H1 (cell line): ENCODE measurements at regions not wholly inside any gene's neighbourhood (a gene's known extent, or its start where the extent isn't known, plus 50 kb on each side); places are given as distances from the start of the nearest gene placed in this dataset.

Experiments
- CTCF ChIA-PET: fragments of 300-600 bp; sonication (Branson Sonifier 250); formaldehyde crosslinking; loops from one replicate; lab custom pipeline; 2021; ENCODE audit not compliant: partially characterized antibody; lab: Charles Lee
- POLR2A ChIA-PET: fragments of 300-600 bp; sonication (Branson Sonifier 250); formaldehyde crosslinking; loops from one replicate; lab custom pipeline; 2021; ENCODE audit warnings: inconsistent platforms; ENCODE audit not compliant: partially characterized antibody; lab: Charles Lee
- DNase-seq, 2 experiments: peaks; one replicate each; pipeline versions ENCODE4 v3.0.0 to v3.0.0-alpha.2; 2010 to 2022; ENCODE audit warnings: low spot score in 2 of 2, low read depth in 1 of 2, mixed read lengths in 1 of 2
- FAIRE-seq: peaks from 2 replicates; lab custom pipeline; 2011; peaks lifted over from hg19 to GRCh38; lab: Jason Lieb, UNC
- H2AFZ ChIP-seq: 2 replicates; pipeline ENCODE4 v1.8.1; 2012; ENCODE audit warnings: low read length, inconsistent platforms
- H2AK5ac ChIP-seq: 2 replicates; pipeline ENCODE4 v1.6.1; 2013; ENCODE audit warnings: low read depth, low read length
- H2BK120ac ChIP-seq: replicated peaks from 2 replicates; pipeline ENCODE3; 2013; ENCODE audit warnings: low read depth, low read length, inconsistent platforms
- H2BK12ac ChIP-seq: 2 replicates; pipeline ENCODE4 v1.6.1; 2013; ENCODE audit warnings: low read depth, low read length
- H2BK15ac ChIP-seq: 2 replicates; pipeline ENCODE4 v1.6.1; 2013; ENCODE audit warnings: low read length
- H2BK20ac ChIP-seq: 2 replicates; pipeline ENCODE4 v1.6.1; 2013; ENCODE audit warnings: low read length
- H2BK5ac ChIP-seq: 2 replicates; pipeline ENCODE4 v1.6.1; 2013; ENCODE audit warnings: low read depth, low read length
- H3K14ac ChIP-seq: 2 replicates; pipeline ENCODE4 v1.6.1; 2013; ENCODE audit warnings: inconsistent platforms; ENCODE audit not compliant: insufficient read length
- H3K18ac ChIP-seq: 2 replicates; pipeline ENCODE4 v1.6.1; 2013; ENCODE audit warnings: low read length; ENCODE audit errors: extremely low read depth
- H3K23ac ChIP-seq: 2 replicates; pipeline ENCODE4 v1.6.1; 2013; ENCODE audit warnings: inconsistent platforms; ENCODE audit not compliant: insufficient read length
- H3K23me2 ChIP-seq: 2 replicates; pipeline ENCODE4 v1.6.1; 2013; ENCODE audit warnings: low read depth, low read length
- H3K27ac ChIP-seq: 2 replicates; pipeline ENCODE4 v1.6.1; 2011; ENCODE audit warnings: low read depth, low read length, inconsistent platforms
- H3K27me3 ChIP-seq, 4 experiments: replicated peaks in 1 of 4; 1 replicate in 1 of 4; 2 replicates in 3 of 4; pipeline versions ENCODE4 v1.6.1 to v1.8.1; 2011 to 2013; ENCODE audit warnings: low read length in 3 of 4, mild to moderate bottlenecking in 3 of 4, inconsistent platforms in 2 of 4, mixed read lengths in 2 of 4, moderate library complexity in 1 of 4; ENCODE audit not compliant: control insufficient read depth in 3 of 4, insufficient read depth in 3 of 4; ENCODE audit errors: extremely low read depth in 1 of 4
- H3K36me3 ChIP-seq, 4 experiments: 2 replicates each; pipeline versions ENCODE4 v1.6.1 to v1.8.1; 2011 to 2013; ENCODE audit warnings: mild to moderate bottlenecking in 4 of 4, low read length in 3 of 4, moderate library complexity in 2 of 4, control low read depth in 1 of 4, inconsistent platforms in 1 of 4; ENCODE audit not compliant: insufficient read depth in 4 of 4, control insufficient read depth in 2 of 4
- H3K4ac ChIP-seq: replicated peaks from 2 replicates; pipeline ENCODE3; 2013; ENCODE audit warnings: low read length, low read depth, mixed read lengths, inconsistent platforms; ENCODE audit not compliant: insufficient read length
- H3K4me1 ChIP-seq, 4 experiments: replicated peaks in 1 of 4; 1 replicate in 1 of 4; 2 replicates in 3 of 4; pipeline versions ENCODE4 v1.6.1 to v1.8.1; 2011 to 2013; ENCODE audit warnings: low read length in 3 of 4, inconsistent platforms in 2 of 4, mixed read lengths in 1 of 4; ENCODE audit not compliant: insufficient read depth in 4 of 4, control insufficient read depth in 3 of 4
- H3K4me2 ChIP-seq, 2 experiments: 2 replicates each; pipeline versions ENCODE4 v1.6.1 to v1.8.1; 2011 to 2013; ENCODE audit warnings: low read depth in 2 of 2, low read length in 2 of 2, control low read depth in 1 of 2, inconsistent platforms in 1 of 2, mild to moderate bottlenecking in 1 of 2; ENCODE audit not compliant: insufficient read depth in 1 of 2
- H3K4me3 ChIP-seq, 4 experiments: fragments of 200-600, 300-600 bp in 1 of 4; sonication (generic), shearing (Covaris generic), sonication (Bioruptor Twin) in 1 of 4; 2 replicates each; pipeline versions ENCODE4 v1.5.1 to v1.8.1; 2011 to 2016; ENCODE audit warnings: low read length in 4 of 4, low read depth in 3 of 4, control low read depth in 2 of 4, inconsistent platforms in 2 of 4, mild to moderate bottlenecking in 2 of 4, mixed read lengths in 1 of 4, moderate library complexity in 1 of 4; ENCODE audit not compliant: insufficient read depth in 2 of 4; ENCODE audit errors: extremely low read depth in 1 of 4
- H3K56ac ChIP-seq: replicated peaks from 2 replicates; pipeline ENCODE3; 2013; ENCODE audit warnings: low read depth, mild to moderate bottlenecking, mixed read lengths, low read length, inconsistent platforms; ENCODE audit not compliant: insufficient read length
- H3K79me1 ChIP-seq: 2 replicates; pipeline ENCODE4 v1.6.1; 2013; ENCODE audit warnings: low read depth, low read length, control low read depth
- H3K79me2 ChIP-seq, 2 experiments: 2 replicates each; pipeline versions ENCODE4 v1.6.1 to v1.8.1; 2012 to 2013; ENCODE audit warnings: low read length in 2 of 2, mild to moderate bottlenecking in 2 of 2, inconsistent platforms in 1 of 2; ENCODE audit not compliant: insufficient read depth in 2 of 2, control insufficient read depth in 1 of 2
- H3K9ac ChIP-seq, 4 experiments: replicated peaks in 1 of 4; 1 replicate in 1 of 4; 2 replicates in 3 of 4; pipeline versions ENCODE4 v1.6.1 to v1.8.1; 2011 to 2013; ENCODE audit warnings: low read depth in 3 of 4, low read length in 3 of 4, control low read depth in 2 of 4, mild to moderate bottlenecking in 2 of 4, moderate library complexity in 2 of 4, inconsistent platforms in 1 of 4; ENCODE audit errors: extremely low read depth in 1 of 4
- H3K9me3 ChIP-seq, 2 experiments: 2 replicates each; pipeline versions ENCODE4 v1.6.1 to v1.8.1; 2012 to 2013; ENCODE audit warnings: mild to moderate bottlenecking in 2 of 2, moderate library complexity in 2 of 2, control low read depth in 1 of 2, inconsistent platforms in 1 of 2, low read depth in 1 of 2, low read length in 1 of 2, mixed read lengths in 1 of 2; ENCODE audit not compliant: insufficient read depth in 2 of 2
- H4K20me1 ChIP-seq, 2 experiments: replicated peaks in 1 of 2; 2 replicates each; pipeline versions ENCODE3 to v1.8.1; 2011 to 2013; ENCODE audit warnings: inconsistent platforms in 2 of 2, low read length in 2 of 2, mild to moderate bottlenecking in 1 of 2; ENCODE audit not compliant: insufficient read depth in 2 of 2, control insufficient read depth in 1 of 2
- H4K5ac ChIP-seq: 2 replicates; pipeline ENCODE4 v1.6.1; 2013; ENCODE audit warnings: low read length, low read depth, mixed read lengths, inconsistent platforms; ENCODE audit not compliant: insufficient read length
- H4K8ac ChIP-seq: 2 replicates; pipeline ENCODE4 v1.8.0; 2013; ENCODE audit warnings: mild to moderate bottlenecking, moderate library complexity, low read length, inconsistent platforms; ENCODE audit not compliant: insufficient read depth; ENCODE audit errors: extremely low read depth
- H4K91ac ChIP-seq: replicated peaks from 2 replicates; pipeline ENCODE3; 2013; ENCODE audit warnings: low read length, mixed read lengths, inconsistent platforms; ENCODE audit not compliant: insufficient read length
- CHD1 ChIP-seq: IDR thresholded peaks from 2 replicates; pipeline ENCODE4 v1.6.1; 2012; ENCODE audit warnings: low read depth, low read length, improper control_type of control experiment
- CREB1 ChIP-seq: IDR thresholded peaks from 2 replicates; pipeline ENCODE4 v1.6.1; 2012; ENCODE audit warnings: inconsistent platforms
- HDAC2 ChIP-seq, 2 experiments: fragments of 300-600 bp in 1 of 2; sonication (generic) in 1 of 2; IDR thresholded peaks; 2 replicates each; pipeline ENCODE4 v1.6.1; 2011 to 2012; ENCODE audit warnings: low read depth in 2 of 2, low read length in 2 of 2, mild to moderate bottlenecking in 2 of 2, moderate library complexity in 2 of 2, borderline replicate concordance in 1 of 2, inconsistent platforms in 1 of 2
- JUN ChIP-seq: IDR thresholded peaks from 2 replicates; pipeline ENCODE4 v1.6.1; 2011; ENCODE audit warnings: low read depth, mild to moderate bottlenecking, improper control_type of control experiment, low read length
- KDM4A ChIP-seq: IDR thresholded peaks from one replicate; pipeline ENCODE4 v1.7.1; 2012; ENCODE audit warnings: low read depth, mild to moderate bottlenecking, moderate library complexity, low read length, inconsistent platforms; ENCODE audit not compliant: severe bottlenecking
- SAP30 ChIP-seq: fragments of 300-600 bp; sonication (generic); IDR thresholded peaks from 2 replicates; pipeline ENCODE4 v1.7.1; 2012; ENCODE audit warnings: low read length, moderate library complexity, mild to moderate bottlenecking, inconsistent platforms; ENCODE audit not compliant: insufficient read depth, insufficient replicate concordance
- WGBS, 2 experiments: shearing (Covaris generic) in 1 of 2; methylation state at CpG; one replicate each; pipeline versions ENCODE4 v1.1.6 to v1.1.7; 2013 to 2015; ENCODE audit warnings: low lambda C conversion rate in 2 of 2, mixed read lengths in 2 of 2, inconsistent platforms in 1 of 2, low coverage in 1 of 2, missing lambda C conversion rate in 1 of 2; ENCODE audit not compliant: insufficient replicate concordance in 2 of 2, insufficient coverage in 1 of 2, insufficient read length in 1 of 2; ENCODE audit errors: extremely low coverage in 1 of 2, missing lambda C conversion rate in 1 of 2; 5-methylcytosine and 5-hydroxymethylcytosine counted together
- TF ChIP-seq, protein P1 (sequence below): IDR thresholded peaks from 2 replicates; pipeline ENCODE4 v1.6.1; 2011; ENCODE audit warnings: low read length, improper control_type of control experiment

DNA sequence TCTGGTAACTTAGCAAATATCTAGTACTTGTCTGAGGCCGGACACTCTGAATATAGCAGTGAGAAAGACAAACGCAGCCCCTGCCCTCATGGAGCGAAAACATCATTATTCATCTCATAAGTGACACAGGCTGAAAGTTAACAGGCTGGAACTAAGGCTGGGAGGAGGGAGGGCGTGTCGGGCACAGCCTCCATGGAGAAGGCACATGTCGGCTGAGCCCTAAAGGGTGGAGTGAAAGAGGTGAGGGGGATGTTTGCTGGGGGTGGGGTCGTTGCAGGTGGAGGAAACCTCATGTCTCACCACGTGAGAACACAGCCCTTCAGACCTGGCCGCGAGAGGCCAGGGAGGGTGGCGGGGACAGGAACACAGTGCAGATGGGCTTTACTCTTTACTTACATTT lies 108.8 kb upstream of the FOXC1 start:
- H3K4ac ChIP-seq: no peak overlapping the region

More for the DNA sequence above, 108.8 kb upstream of the FOXC1 start:
- 89% methylated on average over 11 of the region's 11 CpGs; no CpG with 5 or more reads in 1 of the 2 experiments for WGBS, 2 experiments
- Histone ChIP-seq H2BK15ac (no peak overlapping the region), H4K20me1 (no peaks in the 10 kb centered on the region), H3K23me2 (no peaks in the 10 kb centered on the region), H3K18ac (no peak overlapping the region), H3K27me3 (no peaks in the 10 kb centered on the region), H3K79me1 (no peaks in the 10 kb centered on the region), H3K27ac (no peak overlapping the region), H3K23ac (no peak overlapping the region), H3K36me3 (no peaks in the 10 kb centered on the region), H4K91ac (no peak overlapping the region), H3K4me2 (no peak overlapping the region), H3K9ac (no peak overlapping the region), H2AFZ (no peak overlapping the region), H2BK5ac (no peak overlapping the region), H3K14ac (no peak overlapping the region), H2BK120ac (no peak overlapping the region), H3K4me1 (peaks cover 3 to 16% (median 11%) of the 10 kb centered on the region in 4 experiments), H3K9me3 (peaks cover 3 to 5% of the 10 kb centered on the region in 2 experiments; a peak in 3 of 4 replicates), H2BK20ac (no peak overlapping the region), H4K5ac (no peak overlapping the region), H2AK5ac (no peak overlapping the region), H3K56ac (no peak overlapping the region), H4K8ac (0 out of 2 replicates have a peak overlapping the region, but pooled peaks have one; percentile 4), H2BK12ac (no peak overlapping the region), H3K4me3 (no peak overlapping the region), H3K79me2 (no peaks in the 10 kb centered on the region)
- CTCF ChIA-PET: no interaction called here
- POLR2A ChIA-PET: no interaction called here
- no peak for FAIRE-seq
- TF ChIP-seq KDM4A: no peak
- TF ChIP-seq CHD1: no peak
- no peak for TF ChIP-seq JUN
- no peak for TF ChIP-seq SAP30
- TF ChIP-seq CREB1: no peak
- TF ChIP-seq, protein P1, sequence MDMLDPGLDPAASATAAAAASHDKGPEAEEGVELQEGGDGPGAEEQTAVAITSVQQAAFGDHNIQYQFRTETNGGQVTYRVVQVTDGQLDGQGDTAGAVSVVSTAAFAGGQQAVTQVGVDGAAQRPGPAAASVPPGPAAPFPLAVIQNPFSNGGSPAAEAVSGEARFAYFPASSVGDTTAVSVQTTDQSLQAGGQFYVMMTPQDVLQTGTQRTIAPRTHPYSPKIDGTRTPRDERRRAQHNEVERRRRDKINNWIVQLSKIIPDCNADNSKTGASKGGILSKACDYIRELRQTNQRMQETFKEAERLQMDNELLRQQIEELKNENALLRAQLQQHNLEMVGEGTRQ: no peak
- TF ChIP-seq HDAC2 (IDR thresholded peaks at IDR 0.05; ENCODE audit: borderline replicate concordance in 1 of 2, low read depth in 2 of 2, low read length in 2 of 2): no peak
- no peak for DNase-seq
